Effector memory CD8-positive, alpha-beta T cell (primary cell): ENCODE measurements at regions not wholly inside any gene's neighbourhood (a gene's known extent, or its start where the extent isn't known, plus 50 kb on each side); places are given as distances from the start of the nearest gene placed in this dataset.

Experiments used
- ATAC-seq: fragments of 150-1000 bp; cut with Tn5 transposase; replicated peaks from 2 replicates; pipeline ENCODE4 v1.10.0; 2021; ENCODE audit warnings: mild to moderate bottlenecking, moderate library complexity
- DNase-seq, 3 experiments: peaks; one replicate each; pipeline ENCODE4 v3.0.0; 2021
- H3K27ac Mint-ChIP-seq, 2 donors: one replicate each; pipeline ENCODE4 v1.8.0; 2022; ENCODE audit warnings: mild to moderate bottlenecking in 2 of 2, mixed read lengths in 2 of 2, moderate library complexity in 2 of 2
- H3K27me3 Mint-ChIP-seq, 2 donors: one replicate each; pipeline ENCODE4 v1.8.0; 2022; ENCODE audit warnings: mixed read lengths in 2 of 2
- H3K36me3 Mint-ChIP-seq: one replicate; pipeline ENCODE4 v1.8.0; 2022; ENCODE audit warnings: mild to moderate bottlenecking, moderate library complexity, mixed read lengths; ENCODE audit not compliant: insufficient read depth
- H3K4me1 Mint-ChIP-seq, 2 donors: one replicate each; pipeline ENCODE4 v1.8.0; 2022; ENCODE audit warnings: low read depth in 2 of 2, mixed read lengths in 2 of 2
- H3K4me3 Mint-ChIP-seq, 2 donors: one replicate each; pipeline ENCODE4 v1.8.0; 2022; ENCODE audit warnings: mild to moderate bottlenecking in 2 of 2, mixed read lengths in 2 of 2, moderate library complexity in 2 of 2
- H3K9me3 Mint-ChIP-seq, 2 donors: one replicate each; pipeline ENCODE4 v1.8.0; 2022; ENCODE audit warnings: mixed read lengths in 2 of 2

DNA sequence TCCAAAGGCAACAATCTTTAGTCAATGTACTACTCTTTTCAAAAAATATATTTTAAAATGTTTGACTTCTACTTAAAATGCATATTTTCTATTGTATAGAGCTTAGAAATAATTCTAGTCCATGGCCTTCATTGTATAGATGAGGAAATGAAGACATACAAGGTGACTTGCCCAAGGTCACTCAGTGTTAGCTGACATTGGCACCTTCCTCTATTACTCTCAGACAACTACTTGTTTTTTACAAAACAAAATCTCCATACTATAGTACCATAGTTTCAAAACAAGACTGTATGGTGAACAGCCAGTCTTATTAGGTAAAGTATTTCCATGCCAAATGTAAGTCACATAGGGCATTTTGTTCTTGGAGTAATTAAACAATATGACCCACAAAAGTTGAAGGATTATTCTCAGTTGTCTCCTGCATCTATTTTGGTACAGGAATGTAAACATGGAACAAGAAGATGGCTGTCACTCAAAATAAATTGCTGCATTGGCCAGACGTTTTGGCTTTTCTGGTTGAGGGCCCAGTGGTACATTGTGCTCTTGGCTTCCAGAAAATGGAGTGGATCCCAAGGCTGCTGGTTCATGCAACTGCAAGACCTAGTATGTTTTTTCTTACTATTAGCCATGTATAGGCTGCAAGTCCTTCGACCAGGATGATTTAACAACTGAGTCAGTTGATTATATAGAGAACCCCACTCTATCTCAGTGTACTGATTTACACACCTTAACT lies 54.3 kb upstream of the NOX3 start:
- H3K27ac Mint-ChIP-seq = no peak overlapping the region
- H3K27me3 Mint-ChIP-seq = peaks cover 0 to 18% of the 10 kb centered on the region in 2 donors
- no peaks in the 10 kb centered on the region for H3K9me3 Mint-ChIP-seq
- H3K36me3 Mint-ChIP-seq = no peaks in the 10 kb centered on the region
- DNase-seq (no peak), ATAC-seq (no peak)
- no peaks in the 10 kb centered on the region for H3K4me1 Mint-ChIP-seq
- no peak overlapping the region for H3K4me3 Mint-ChIP-seq

DNA sequence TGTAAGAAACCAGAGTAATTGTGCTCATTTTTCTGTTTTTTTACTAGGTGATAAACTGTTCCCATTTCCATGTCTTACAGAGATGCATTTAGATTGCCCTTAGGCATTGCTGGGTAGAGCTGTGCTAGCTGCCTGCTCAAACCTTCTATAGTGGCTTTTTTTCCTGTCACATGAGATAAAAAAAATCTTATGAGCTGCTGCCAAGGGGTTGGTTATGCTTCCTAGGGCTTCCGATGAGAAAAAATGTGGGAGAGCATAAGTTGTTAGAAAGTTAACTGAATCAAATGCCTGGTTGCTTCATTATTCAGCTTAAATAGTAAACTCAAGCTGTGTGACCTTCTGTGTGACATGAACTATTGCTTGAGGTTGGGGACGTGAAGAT lies 50.0 kb upstream of the NOX3 start:
- H3K27ac Mint-ChIP-seq = no peak overlapping the region
- no peak overlapping the region for H3K4me3 Mint-ChIP-seq
- H3K27me3 Mint-ChIP-seq = peaks cover 0 to 18% of the 10 kb centered on the region in 2 donors
- H3K9me3 Mint-ChIP-seq = no peaks in the 10 kb centered on the region
- DNase-seq (no peak), ATAC-seq (no peak)
- no peaks in the 10 kb centered on the region for H3K36me3 Mint-ChIP-seq
- H3K4me1 Mint-ChIP-seq = no peaks in the 10 kb centered on the region
